Testis (tissue), 2 donors: ENCODE measurements at regions not wholly inside any gene's neighbourhood (a gene's known extent, or its start where the extent isn't known, plus 50 kb on each side); places are given as distances from the start of the nearest gene placed in this dataset.

ENCODE experiments used
- DNase-seq: peaks from one replicate; pipeline ENCODE4 v3.0.0-alpha.2; 2019
- H3K27ac ChIP-seq, 2 donors: fragments of 200-600 bp; sonication (generic); one replicate each; pipeline ENCODE4 v1.5.1; 2019
- H3K27me3 ChIP-seq: fragments of 200-600 bp; sonication (generic); one replicate; pipeline ENCODE4 v1.5.1; 2019
- H3K36me3 ChIP-seq: fragments of 200-600 bp; sonication (generic); one replicate; pipeline ENCODE4 v1.5.1; 2017; ENCODE audit warnings: low read depth; ENCODE audit errors: missing control alignments
- H3K4me1 ChIP-seq: fragments of 200-600 bp; sonication (generic); one replicate; pipeline ENCODE4 v1.5.1; 2019
- H3K4me3 ChIP-seq, 2 donors: fragments of 200-600 bp; sonication (generic); one replicate each; pipeline ENCODE4 v1.5.1; 2017 to 2019
- H3K9me3 ChIP-seq: fragments of 200-600 bp; sonication (generic); one replicate; pipeline ENCODE4 v1.5.1; 2017
- CTCF ChIP-seq, 3 experiments: fragments of 450-650 bp in 2 of 3; fragments of 200-600 bp in 1 of 3; sonication (generic) in 1 of 3; IDR thresholded peaks; one replicate each; pipeline ENCODE4 v1.5.1; 2016 to 2019; ENCODE audit warnings: antibody characterized with exemption in 3 of 3, mild to moderate bottlenecking in 2 of 3, moderate library complexity in 1 of 3
- POLR2A ChIP-seq: fragments of 450-650 bp; IDR thresholded peaks from one replicate; pipeline ENCODE4 v1.6.1; 2017; ENCODE audit warnings: antibody characterized with exemption, mild to moderate bottlenecking, moderate library complexity
- WGBS, 2 donors: methylation state at CpG; one replicate each; pipeline ENCODE4 v1.1.5; 2018; 5-methylcytosine and 5-hydroxymethylcytosine counted together
- intact Hi-C: fragments of 100-400 bp; cut with DNase I; formaldehyde crosslinking; loops from one replicate; pipeline ENCODE4 v1.15.1; 2023; ENCODE audit warnings: low total_unique reads

- 51 to 67% methylated on average over 2 of the region's 2 CpGs for WGBS, 2 donors
- DNase-seq, result no peak
Observed at GRCh38 chr5:155735388-155735787, 591.6 kb upstream of the SGCD start.

GRCh38 chr5:155738616-155739015 lies 588.3 kb upstream of the SGCD start:
- Histone ChIP-seq H3K27me3 (no peaks in the 10 kb centered on the region), H3K27ac (no peak overlapping the region), H3K36me3 (no peaks in the 10 kb centered on the region), H3K4me3 (no peak overlapping the region), H3K9me3 (no peaks in the 10 kb centered on the region), H3K4me1 (no peaks in the 10 kb centered on the region)
- WGBS, 2 donors, result 85 to 94% methylated on average over 2 of the region's 2 CpGs
- intact Hi-C loops, result no loop called here
- TF ChIP-seq CTCF (IDR thresholded peaks at IDR 0.05) (no peak), POLR2A (no peak)
- DNase-seq, result no peak

More at GRCh38 chr5:155735388-155735787, 591.6 kb upstream of the SGCD start:
- Histone ChIP-seq H3K4me1 (no peaks in the 10 kb centered on the region), H3K36me3 (no peaks in the 10 kb centered on the region), H3K27ac (no peak overlapping the region), H3K4me3 (no peak overlapping the region), H3K9me3 (no peaks in the 10 kb centered on the region), H3K27me3 (no peaks in the 10 kb centered on the region)
- no peak for TF ChIP-seq POLR2A
- TF ChIP-seq CTCF (IDR thresholded peaks at IDR 0.05), result no peak
- intact Hi-C loops, result no loop called here

- DNase-seq, result no peak
- Histone ChIP-seq H3K27ac (no peak overlapping the region), H3K36me3 (no peaks in the 10 kb centered on the region), H3K9me3 (no peaks in the 10 kb centered on the region), H3K27me3 (no peaks in the 10 kb centered on the region), H3K4me1 (no peaks in the 10 kb centered on the region), H3K4me3 (no peak overlapping the region)
- 24 to 31% methylated on average over 1 of the region's 1 CpG for WGBS, 2 donors
- intact Hi-C loops, result no loop called here
- no peak for TF ChIP-seq POLR2A
- TF ChIP-seq CTCF (IDR thresholded peaks at IDR 0.05), result no peak
Observed at GRCh38 chr5:155746367-155747038, 580.5 kb upstream of the SGCD start.

- Histone ChIP-seq H3K27ac (no peak overlapping the region), H3K4me3 (no peak overlapping the region), H3K9me3 (no peaks in the 10 kb centered on the region), H3K27me3 (no peaks in the 10 kb centered on the region), H3K4me1 (no peaks in the 10 kb centered on the region), H3K36me3 (no peaks in the 10 kb centered on the region)
- WGBS, 2 donors, result 60 to 72% methylated on average over 2 of the region's 2 CpGs
- intact Hi-C loops, result no loop called here
- TF ChIP-seq CTCF (IDR thresholded peaks at IDR 0.05), result no peak
- TF ChIP-seq POLR2A, result no peak
- DNase-seq, result no peak
Observed at GRCh38 chr5:155750101-155750500, 576.9 kb upstream of the SGCD start.

GRCh38 chr5:155750571-155750970 lies 576.4 kb upstream of the SGCD start:
- TF ChIP-seq CTCF (IDR thresholded peaks at IDR 0.05), result no peak
- TF ChIP-seq POLR2A, result no peak
- Histone ChIP-seq H3K27me3 (no peaks in the 10 kb centered on the region), H3K4me1 (no peaks in the 10 kb centered on the region), H3K27ac (no peak overlapping the region), H3K36me3 (no peaks in the 10 kb centered on the region), H3K9me3 (no peaks in the 10 kb centered on the region), H3K4me3 (no peak overlapping the region)
- intact Hi-C loops, result no loop called here
- DNase-seq, result no peak
